Mammary epithelial cell (primary cell): ENCODE measurements at regions not wholly inside any gene's neighbourhood (a gene's known extent, or its start where the extent isn't known, plus 50 kb on each side); places are given as distances from the start of the nearest gene placed in this dataset.

Experiments
- CTCF ChIP-seq, 2 donors: IDR thresholded peaks in 1 of 2; conservative IDR thresholded peaks in 1 of 2; 2 replicates each; pipeline ENCODE4 v1.5.1; 2011 to 2012; ENCODE audit warnings: inconsistent platforms in 2 of 2, low read length in 2 of 2, mild to moderate bottlenecking in 2 of 2, control low read depth in 1 of 2, low read depth in 1 of 2; ENCODE audit not compliant: insufficient read depth in 1 of 2; ENCODE audit errors: extremely low read depth in 1 of 2
- EZH2 ChIP-seq: IDR thresholded peaks from 2 replicates; pipeline ENCODE4 v1.6.1; 2012; ENCODE audit warnings: low read length, inconsistent platforms, borderline replicate concordance

- TF ChIP-seq CTCF (conservative IDR thresholded peaks at IDR 0.05 in 1 of 2, IDR thresholded peaks at IDR 0.05 in 1 of 2; ENCODE audit: extremely low read depth in 1 of 2, insufficient read depth in 1 of 2, low read depth in 1 of 2, low read length in 2 of 2) (no peak), EZH2 (no peak)
Measured at GRCh38 chr6:23663096-23663495, 462.9 kb upstream of the NRSN1 start.
